ENCODE measurements at regions not wholly inside any gene's neighbourhood (a gene's known extent, or its start where the extent isn't known, plus 50 kb on each side); places are given as distances from the start of the nearest gene placed in this dataset.

- no peaks in the 10 kb centered on the region for H4K20me1 ChIP-seq (replicated peaks in 1 of 2; ENCODE audit: control insufficient read depth in 1 of 2, insufficient read depth in 2 of 2, low read length in 2 of 2)
- POLR2A ChIA-PET (ENCODE audit: partially characterized antibody) = no interaction called here
- FAIRE-seq = no peak
- H3K4me3 ChIP-seq (ENCODE audit: extremely low read depth in 1 of 4, insufficient read depth in 2 of 4, low read depth in 3 of 4, low read length in 4 of 4) = no peak overlapping the region
- TF ChIP-seq SIN3A (conservative IDR thresholded peaks at IDR 0.05 in 1 of 2, IDR thresholded peaks at IDR 0.05 in 1 of 2; ENCODE audit: low read depth in 1 of 2, low read length in 2 of 2) (no peak), RFX5 (IDR thresholded peaks at IDR 0.05; ENCODE audit: borderline replicate concordance, low read depth, low read length) (no peak), POLR2AphosphoS5 (IDR thresholded peaks at IDR 0.05; ENCODE audit: low read depth, low read length) (no peak)
- no peak overlapping the region for H3K23ac ChIP-seq (ENCODE audit: insufficient read length)
- no peak overlapping the region for H3K4ac ChIP-seq (replicated peaks; ENCODE audit: insufficient read length, low read depth, low read length)
- H3K4me2 ChIP-seq (ENCODE audit: insufficient read depth in 1 of 2, low read depth in 2 of 2, low read length in 2 of 2) = no peak overlapping the region
- H2BK5ac ChIP-seq (ENCODE audit: low read depth, low read length) = no peak overlapping the region
- H2BK15ac ChIP-seq (ENCODE audit: low read length) = no peak overlapping the region
- no peak overlapping the region for H4K8ac ChIP-seq (ENCODE audit: extremely low read depth, insufficient read depth, low read length)
- WGBS, 2 experiments (ENCODE audit: extremely low coverage in 1 of 2, insufficient coverage in 1 of 2, insufficient read length in 1 of 2, insufficient replicate concordance in 2 of 2, low coverage in 1 of 2, low lambda C conversion rate in 2 of 2, missing lambda C conversion rate in 1 of 2) = 82% methylated on average over 1 of the region's 1 CpG; no CpG with 5 or more reads in 1 of the 2 experiments
- no peaks in the 10 kb centered on the region for H3K79me1 ChIP-seq (ENCODE audit: low read depth, low read length)
- H3K4me1 ChIP-seq (replicated peaks in 1 of 4; ENCODE audit: control insufficient read depth in 3 of 4, insufficient read depth in 4 of 4, low read length in 3 of 4) = no peaks in the 10 kb centered on the region
- no peak overlapping the region for H2AFZ ChIP-seq (ENCODE audit: low read length)
- H3K9ac ChIP-seq (replicated peaks in 1 of 4; ENCODE audit: extremely low read depth in 1 of 4, low read depth in 3 of 4, low read length in 3 of 4) = no peak overlapping the region
- no peak overlapping the region for H3K27ac ChIP-seq (ENCODE audit: low read depth, low read length)
- no peak overlapping the region for H3K14ac ChIP-seq (ENCODE audit: insufficient read length)
- H3K56ac ChIP-seq (replicated peaks; ENCODE audit: insufficient read length, low read depth, low read length) = no peak overlapping the region
- no peak overlapping the region for H4K5ac ChIP-seq (ENCODE audit: insufficient read length, low read depth, low read length)
- no peaks in the 10 kb centered on the region for H3K9me3 ChIP-seq (ENCODE audit: insufficient read depth in 2 of 2, low read depth in 1 of 2, low read length in 1 of 2)
- H2BK20ac ChIP-seq (ENCODE audit: low read length) = no peak overlapping the region
- H3K79me2 ChIP-seq (ENCODE audit: control insufficient read depth in 1 of 2, insufficient read depth in 2 of 2, low read length in 2 of 2) = no peaks in the 10 kb centered on the region
- H3K27me3 ChIP-seq (replicated peaks in 1 of 4; ENCODE audit: control insufficient read depth in 3 of 4, extremely low read depth in 1 of 4, insufficient read depth in 3 of 4, low read length in 3 of 4) = no peaks in the 10 kb centered on the region
- no peak overlapping the region for H2BK12ac ChIP-seq (ENCODE audit: low read depth, low read length)
- no peak overlapping the region for H2AK5ac ChIP-seq (ENCODE audit: low read depth, low read length)
- no peaks in the 10 kb centered on the region for H3K23me2 ChIP-seq (ENCODE audit: low read depth, low read length)
- no peak for DNase-seq (ENCODE audit: low read depth in 1 of 2, low spot score in 2 of 2)
- H2BK120ac ChIP-seq (replicated peaks; ENCODE audit: low read depth, low read length) = no peak overlapping the region
- CTCF ChIA-PET (ENCODE audit: partially characterized antibody) = no interaction called here
- H4K91ac ChIP-seq (replicated peaks; ENCODE audit: insufficient read length, low read length) = no peak overlapping the region
- no peaks in the 10 kb centered on the region for H3K36me3 ChIP-seq (ENCODE audit: control insufficient read depth in 2 of 4, insufficient read depth in 4 of 4, low read length in 3 of 4)
- H3K18ac ChIP-seq (ENCODE audit: extremely low read depth, low read length) = no peak overlapping the region
Measured at GRCh38 chr3:124115956-124116355, 124.0 kb upstream of the ROPN1 start.
